Erythroblast (primary cell): ENCODE measurements at regions not wholly inside any gene's neighbourhood (a gene's known extent, or its start where the extent isn't known, plus 50 kb on each side); places are given as distances from the start of the nearest gene placed in this dataset.

Experiments used
- DNase-seq, 2 experiments: peaks; one replicate each; lab custom pipeline; 2025; lab: John Stamatoyannopoulos, UW
- GATA1 ChIP-seq: IDR thresholded peaks from 2 replicates; pipeline ENCODE4 v1.6.1; 2011; ENCODE audit warnings: low read depth, mild to moderate bottlenecking, control low read depth, low read length, moderate library complexity
- POLR2A ChIP-seq: IDR thresholded peaks from 2 replicates; pipeline ENCODE4 v1.6.1; 2011; ENCODE audit warnings: mild to moderate bottlenecking, low read length

DNA sequence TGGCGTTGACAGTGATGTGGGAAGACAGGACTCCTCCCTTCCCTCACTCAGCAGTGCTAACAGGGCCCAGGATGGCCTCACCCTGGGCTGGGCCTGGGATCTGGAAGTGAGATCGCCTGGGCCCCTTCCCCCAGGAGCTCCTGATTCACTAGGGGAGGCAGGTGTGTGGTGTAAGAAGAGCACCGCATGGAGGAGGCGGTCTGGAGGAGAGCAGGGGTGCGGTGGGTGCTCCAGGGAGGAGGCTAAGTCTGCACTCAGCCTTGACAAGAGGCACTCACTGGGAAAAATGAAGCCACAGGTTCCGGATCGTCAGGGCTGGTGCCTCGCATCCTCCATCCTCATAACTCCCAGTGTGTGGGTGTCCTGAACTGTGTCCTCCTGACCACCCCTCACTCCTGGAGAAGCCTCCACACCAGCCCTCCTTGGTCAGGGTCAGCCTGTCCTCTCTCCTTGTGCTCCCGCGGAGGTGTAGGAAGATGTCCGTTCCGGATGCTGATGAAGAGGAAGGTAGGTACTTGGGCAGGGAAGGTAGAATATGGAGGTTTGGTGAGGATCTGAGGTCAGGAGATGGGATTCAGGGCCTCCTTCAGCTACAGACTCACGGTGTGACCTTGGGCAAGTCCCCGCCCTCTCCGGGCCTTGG, 142.1 kb upstream of the WNT4 start:
- DNase-seq = no peak
- TF ChIP-seq GATA1 (no peak), POLR2A (no peak)

DNA sequence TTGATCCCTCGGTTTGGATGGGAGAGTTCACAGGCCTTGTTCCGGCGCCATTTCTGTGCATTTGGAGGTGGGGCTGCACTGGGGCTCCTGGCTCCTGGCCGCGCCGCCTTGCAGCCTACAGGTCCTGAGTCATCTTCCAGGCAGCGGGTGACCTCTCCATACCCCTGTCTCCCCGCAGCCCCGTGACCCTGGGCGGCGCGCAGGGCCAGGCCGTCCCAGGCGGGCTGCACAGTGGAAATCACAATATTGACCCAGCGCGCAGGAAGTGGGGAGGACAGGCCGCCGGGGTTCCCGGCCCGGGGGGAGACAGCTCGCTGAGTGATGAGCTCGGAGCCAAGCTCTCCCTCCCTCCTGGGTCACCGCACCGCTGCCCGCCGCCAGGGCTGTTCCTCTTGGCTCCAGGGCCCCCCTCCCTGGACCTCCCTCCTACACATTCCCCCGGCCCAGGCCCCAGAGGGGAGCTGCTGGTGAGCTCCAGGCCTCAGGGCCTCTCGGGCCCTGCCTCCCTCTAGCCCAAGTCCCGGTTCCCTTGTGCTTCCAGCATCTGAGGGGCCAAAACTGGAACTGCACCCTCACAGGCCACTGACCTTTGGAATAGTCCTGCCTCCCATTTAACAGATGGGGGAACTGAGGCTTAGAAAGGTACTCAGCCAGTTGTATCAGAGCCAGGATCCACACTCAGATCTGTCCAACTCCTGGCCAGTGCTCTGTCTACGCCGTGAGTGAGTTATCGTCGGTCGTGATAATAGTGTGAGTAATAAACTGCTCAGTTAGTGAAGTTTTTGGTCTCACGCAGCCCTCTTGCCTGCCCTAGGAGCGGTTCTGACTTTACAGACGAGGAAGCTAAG, 142.9 kb upstream of the WNT4 start:
- DNase-seq = no peak
- TF ChIP-seq GATA1 (no peak), POLR2A (no peak)

DNA sequence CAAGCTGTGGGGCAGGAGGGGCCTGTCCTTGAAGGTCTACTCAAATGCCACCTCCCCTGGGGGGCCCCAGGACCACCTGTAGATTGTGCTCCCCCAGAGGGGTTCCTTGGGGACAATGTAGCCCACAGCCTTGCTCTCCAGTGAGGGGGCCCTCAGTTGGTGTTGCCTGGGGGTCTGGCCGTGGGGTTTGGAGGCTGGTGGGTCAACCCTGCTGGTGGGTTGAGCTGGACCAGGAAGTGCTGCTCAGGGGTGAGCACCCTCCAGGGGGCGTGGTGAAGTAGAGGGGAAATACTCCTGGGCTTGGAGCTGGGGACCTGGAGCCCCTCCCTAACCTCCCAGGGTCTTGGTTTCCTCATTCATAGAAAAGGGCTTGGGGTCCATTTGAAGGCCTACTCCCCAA, 143.6 kb upstream of the WNT4 start:
- DNase-seq = no peak
- TF ChIP-seq POLR2A = no peak

DNA sequence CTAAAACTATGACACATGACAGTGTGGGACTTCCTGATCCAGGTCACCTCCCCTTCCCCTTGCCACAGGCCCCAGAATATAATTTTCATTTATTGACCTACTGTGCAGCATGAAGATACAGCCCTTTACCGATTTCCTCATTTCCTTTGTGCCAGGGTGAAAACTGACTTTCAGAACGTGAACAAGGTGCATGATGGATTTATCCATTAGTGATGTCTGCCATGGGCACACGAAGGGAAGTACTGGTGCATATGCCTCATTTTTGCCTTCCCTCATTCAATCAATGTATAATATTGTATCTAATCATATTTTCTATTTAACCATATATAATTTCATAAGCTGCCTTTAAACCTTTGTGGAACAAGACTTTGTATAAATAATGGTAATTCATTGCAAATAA, 144.4 kb upstream of the WNT4 start:
- TF ChIP-seq GATA1 (no peak), POLR2A (no peak)
- DNase-seq = no peak

DNA sequence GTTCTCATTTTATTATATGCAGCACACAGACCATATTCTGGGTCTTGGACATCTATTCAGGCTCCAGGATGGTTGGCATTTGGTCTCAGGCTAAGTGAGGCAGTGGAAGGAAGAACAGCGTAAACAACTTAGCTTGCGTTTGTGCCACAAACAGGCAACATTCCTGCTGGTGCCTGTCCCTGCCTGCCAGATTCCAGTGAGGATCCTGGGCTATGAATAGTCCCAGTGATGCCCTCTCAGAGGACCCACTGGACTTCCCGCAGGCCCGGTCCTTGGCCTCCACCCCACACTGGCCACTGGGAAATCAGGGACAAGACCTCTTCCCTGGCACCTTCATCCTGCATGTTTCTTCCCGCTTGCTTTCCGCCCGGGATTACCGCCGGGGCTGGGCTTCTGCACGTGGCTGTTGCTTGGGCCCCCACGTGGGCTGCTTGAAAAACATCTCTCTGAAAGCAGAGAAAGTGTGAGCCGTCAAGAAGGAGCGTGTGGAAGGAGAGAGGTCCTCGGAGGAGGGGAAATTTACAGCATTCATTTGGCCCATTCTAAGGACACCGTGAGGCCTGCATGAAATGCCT, 145.1 kb upstream of the WNT4 start:
- no peak for DNase-seq
- TF ChIP-seq GATA1 = no peak
- no peak for TF ChIP-seq POLR2A

DNA sequence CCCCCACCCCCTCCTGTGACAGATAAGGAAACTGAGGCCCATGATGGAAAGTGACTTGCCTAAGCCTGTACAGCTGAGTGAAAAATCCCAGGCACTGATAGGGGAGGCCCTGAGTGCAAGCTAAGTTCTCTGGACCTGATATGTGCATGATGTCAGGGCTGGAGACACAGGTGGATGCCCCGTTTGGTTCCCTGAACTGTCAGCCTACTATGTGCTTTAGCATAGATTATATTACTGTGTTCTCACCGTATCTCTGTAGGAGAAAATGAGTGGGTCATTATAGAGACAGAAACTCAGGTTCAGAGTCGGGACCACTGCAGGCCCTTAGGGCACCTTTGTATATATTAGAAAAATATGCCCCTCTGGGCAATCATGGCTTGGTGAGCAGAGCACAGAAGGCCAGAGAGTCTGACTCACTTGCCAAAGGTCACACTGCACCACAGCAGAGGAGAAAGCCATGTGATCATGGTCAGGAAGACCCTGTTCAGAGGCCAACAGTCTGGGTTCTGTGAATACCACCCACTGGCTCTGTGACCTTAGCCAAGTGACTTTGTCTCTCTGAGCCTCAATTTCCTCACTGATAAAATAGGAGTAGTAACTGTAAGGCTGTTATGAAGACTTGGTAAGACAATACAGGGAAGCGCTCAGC, 145.8 kb upstream of the WNT4 start:
- TF ChIP-seq GATA1 = no peak
- no peak for TF ChIP-seq POLR2A
- no peak for DNase-seq

DNA sequence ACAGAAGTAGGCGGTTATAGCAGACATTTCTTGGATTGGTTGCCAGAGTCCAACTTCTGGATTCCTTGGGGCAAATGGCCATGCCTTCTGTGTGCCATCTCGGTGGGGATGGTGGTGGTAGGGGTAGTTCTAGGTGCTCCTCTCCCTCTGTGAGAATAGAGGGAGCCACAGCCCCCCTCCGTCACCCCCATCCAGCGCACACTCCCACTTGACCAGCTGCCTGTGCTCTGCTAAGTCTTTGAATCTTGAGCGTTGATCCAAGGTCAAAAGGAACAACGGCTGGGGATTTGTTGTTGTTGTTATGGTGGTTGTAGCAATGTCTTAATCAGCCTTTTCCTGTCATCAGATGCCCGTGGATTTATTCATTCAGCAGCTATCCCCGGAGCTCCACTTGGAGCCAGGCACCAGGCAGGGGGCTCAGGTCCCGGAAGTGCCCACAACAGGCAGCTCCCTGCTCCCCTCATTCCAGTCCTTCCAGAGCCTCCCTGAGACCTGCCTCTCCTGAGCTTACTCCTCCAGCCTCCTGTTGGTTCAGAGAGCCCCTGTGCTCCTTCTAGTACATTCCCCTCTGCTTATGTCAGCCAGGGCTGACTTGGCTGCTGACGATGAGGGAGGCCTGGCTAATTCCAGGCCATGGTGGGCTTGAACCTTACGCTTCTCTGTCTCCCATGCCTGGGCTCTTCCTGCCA, 146.6 kb upstream of the WNT4 start:
- TF ChIP-seq POLR2A (no peak), GATA1 (no peak)
- DNase-seq = no peak

DNA sequence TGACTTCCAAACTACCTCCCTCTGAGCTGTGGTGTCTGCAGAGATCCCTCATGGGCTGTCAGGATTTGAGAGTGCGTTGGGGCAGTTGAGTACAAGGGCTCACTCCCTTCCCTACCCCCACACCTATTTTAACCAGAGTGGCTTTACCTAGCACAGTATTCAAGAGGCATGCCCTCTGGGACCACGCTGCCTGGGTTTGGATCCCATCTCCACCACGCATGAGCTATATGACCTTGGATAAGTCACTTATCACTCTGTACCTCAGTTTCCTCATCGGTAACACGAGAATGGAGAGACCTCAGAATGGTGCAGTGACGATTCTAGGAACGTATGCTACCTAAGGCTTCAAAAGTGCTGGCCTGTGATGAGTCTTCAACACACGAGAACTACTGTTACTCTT, 147.3 kb upstream of the WNT4 start:
- TF ChIP-seq GATA1 (no peak), POLR2A (no peak)
- no peak for DNase-seq

DNA sequence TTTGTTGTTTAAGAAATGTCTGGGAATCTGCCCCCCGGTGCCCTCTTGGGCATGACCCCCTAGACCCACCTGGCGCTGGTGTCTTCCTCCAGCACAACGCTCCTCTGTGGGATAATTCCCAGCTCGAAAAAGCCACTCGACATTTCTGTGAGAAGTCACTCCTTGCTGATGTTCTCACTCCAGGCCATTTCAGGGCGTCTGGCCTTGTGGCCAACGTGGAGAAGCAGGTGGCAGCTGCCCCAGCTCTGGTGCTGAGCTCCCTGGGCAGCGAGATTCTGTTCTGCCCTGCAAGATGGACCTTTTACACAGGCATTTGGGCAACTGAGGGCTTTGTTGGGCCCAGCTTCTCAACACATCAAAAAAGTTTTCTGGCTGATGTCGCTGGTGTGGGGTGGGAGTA, 147.7 kb upstream of the WNT4 start:
- no peak for TF ChIP-seq GATA1
- TF ChIP-seq POLR2A = no peak
- no peak for DNase-seq

DNA sequence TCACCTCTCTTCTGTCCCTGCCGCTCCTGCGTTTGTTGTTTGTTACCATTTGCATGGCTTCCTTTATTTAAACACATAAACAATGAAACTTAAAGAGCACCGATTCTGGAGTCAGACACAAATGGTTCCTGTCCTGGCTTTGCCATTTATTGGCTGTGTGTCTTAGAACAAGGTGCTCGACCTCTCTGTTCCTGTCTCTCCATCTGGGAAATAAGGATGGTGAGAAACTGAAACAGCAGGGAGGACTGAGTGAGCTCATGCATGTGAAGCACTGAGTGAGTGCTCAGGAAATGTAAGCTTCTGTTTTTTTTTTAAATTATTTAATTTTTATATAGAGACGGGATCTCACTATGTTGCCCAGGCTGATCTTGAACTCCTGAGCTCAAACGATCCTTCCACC, 148.2 kb upstream of the WNT4 start:
- TF ChIP-seq POLR2A (no peak), GATA1 (no peak)
- DNase-seq = no peak

DNA sequence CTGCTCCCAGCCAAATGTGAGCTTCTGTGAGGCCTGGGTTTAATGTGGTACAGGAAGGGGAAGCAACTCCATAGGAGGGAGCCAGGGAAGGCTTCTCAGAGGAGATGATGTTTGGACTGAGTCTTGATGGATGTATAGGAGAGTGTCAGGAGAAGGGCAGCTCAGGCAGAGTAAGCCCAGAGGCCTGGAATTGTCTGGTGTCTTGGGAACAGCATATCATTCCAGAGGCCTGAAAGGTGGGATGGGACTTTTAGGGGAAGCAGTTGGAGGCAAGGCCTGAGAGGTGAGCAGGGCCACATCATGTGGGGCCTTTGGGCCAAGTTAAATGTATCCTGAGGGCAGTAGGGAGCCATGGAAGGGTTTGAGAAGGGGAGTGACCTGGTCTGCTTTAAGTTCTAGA, 148.6 kb upstream of the WNT4 start:
- TF ChIP-seq POLR2A (no peak), GATA1 (no peak)
- no peak for DNase-seq

DNA sequence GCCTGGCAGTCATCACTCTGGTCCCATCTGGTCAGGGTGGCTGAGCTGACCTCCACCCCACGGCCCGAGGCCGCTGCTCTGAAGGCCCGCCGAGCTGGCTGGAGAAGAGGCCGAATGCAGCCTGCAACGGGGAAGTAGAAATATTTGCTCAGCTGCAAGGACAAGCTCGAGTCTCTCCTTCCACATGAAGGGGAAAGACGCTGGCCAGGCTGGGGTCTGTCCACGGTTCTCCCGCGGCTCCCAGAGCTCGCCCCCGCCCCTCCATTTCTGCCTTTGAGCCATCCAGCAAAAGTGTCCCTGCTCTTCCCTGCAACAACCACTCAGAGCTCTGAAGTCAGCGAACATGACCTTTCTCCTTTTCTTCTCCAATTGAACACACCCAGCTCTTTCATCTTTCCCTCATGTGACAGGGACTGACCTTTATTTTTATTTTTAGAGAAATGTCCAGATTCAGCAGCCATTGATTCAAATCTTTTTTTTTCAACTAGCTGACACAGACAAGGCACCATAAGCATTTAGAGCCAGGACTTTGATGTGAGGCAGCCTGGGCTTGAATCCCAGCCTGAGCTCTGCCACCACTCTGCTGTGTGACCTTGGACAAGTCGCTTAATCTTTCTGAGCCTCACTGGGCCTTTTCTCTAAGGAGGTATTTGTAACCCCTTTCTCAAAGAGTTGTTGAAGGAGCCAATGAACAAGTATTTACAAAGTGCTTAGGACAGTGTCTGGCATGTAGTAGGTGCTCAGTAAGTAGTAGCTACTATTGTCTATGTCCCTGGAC, 149.3 kb upstream of the WNT4 start:
- TF ChIP-seq GATA1 (no peak), POLR2A (no peak)
- no peak for DNase-seq

DNA sequence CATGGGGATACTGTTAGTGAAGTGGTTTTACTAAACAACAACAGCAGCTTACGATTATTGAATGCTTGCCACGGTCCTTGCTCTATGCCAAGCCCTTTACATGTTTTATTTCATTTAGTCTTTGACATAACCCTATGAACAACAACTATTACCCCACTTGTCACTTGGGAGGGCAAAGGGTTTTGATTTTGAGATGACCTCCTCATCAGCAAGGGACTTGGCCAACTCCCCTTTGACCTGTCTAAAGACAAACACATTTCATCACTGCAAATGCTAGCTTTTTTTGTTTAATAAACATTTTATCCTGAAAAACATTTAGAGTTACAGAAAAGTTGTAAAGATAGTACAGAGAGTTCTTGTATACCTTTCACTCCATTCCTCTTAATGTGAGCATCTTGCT, 152.5 kb upstream of the WNT4 start:
- TF ChIP-seq POLR2A (no peak), GATA1 (no peak)
- no peak for DNase-seq
